ENCODE measurements at regions not wholly inside any gene's neighbourhood (a gene's known extent, or its start where the extent isn't known, plus 50 kb on each side); places are given as distances from the start of the nearest gene placed in this dataset.

DNA sequence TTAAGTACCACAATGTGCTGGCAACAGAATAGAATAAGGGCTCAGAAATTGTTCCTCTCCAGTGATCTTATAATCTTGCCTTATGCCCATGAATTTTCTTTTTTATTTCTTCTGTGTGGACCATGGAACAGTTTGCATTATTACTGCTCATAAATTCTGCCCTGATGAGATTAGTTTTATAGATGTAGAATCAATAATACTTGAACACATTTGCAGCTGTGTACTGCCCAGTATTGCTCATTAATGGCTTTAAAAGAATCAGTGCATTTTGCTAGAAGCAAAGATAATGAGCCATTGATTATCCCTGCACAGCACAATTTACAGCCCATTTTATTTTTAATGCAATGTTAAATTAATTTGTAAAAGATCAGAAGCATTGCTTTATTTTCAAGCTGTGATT, 172.3 kb upstream of the STXBP6 start:
- POLR2A ChIA-PET, result interaction anchor here (0.6 kb wide), 1 partner anchor 792 kb away, joined by 3 read pairs; the partner anchor contains the start of gene KHNYN
- TF ChIP-seq, protein P1, sequence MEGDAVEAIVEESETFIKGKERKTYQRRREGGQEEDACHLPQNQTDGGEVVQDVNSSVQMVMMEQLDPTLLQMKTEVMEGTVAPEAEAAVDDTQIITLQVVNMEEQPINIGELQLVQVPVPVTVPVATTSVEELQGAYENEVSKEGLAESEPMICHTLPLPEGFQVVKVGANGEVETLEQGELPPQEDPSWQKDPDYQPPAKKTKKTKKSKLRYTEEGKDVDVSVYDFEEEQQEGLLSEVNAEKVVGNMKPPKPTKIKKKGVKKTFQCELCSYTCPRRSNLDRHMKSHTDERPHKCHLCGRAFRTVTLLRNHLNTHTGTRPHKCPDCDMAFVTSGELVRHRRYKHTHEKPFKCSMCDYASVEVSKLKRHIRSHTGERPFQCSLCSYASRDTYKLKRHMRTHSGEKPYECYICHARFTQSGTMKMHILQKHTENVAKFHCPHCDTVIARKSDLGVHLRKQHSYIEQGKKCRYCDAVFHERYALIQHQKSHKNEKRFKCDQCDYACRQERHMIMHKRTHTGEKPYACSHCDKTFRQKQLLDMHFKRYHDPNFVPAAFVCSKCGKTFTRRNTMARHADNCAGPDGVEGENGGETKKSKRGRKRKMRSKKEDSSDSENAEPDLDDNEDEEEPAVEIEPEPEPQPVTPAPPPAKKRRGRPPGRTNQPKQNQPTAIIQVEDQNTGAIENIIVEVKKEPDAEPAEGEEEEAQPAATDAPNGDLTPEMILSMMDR (IDR thresholded peaks at IDR 0.05; ENCODE audit: insufficient read depth, low read depth, low read length), result no peak
- CTCF ChIA-PET, result no interaction called here

DNA sequence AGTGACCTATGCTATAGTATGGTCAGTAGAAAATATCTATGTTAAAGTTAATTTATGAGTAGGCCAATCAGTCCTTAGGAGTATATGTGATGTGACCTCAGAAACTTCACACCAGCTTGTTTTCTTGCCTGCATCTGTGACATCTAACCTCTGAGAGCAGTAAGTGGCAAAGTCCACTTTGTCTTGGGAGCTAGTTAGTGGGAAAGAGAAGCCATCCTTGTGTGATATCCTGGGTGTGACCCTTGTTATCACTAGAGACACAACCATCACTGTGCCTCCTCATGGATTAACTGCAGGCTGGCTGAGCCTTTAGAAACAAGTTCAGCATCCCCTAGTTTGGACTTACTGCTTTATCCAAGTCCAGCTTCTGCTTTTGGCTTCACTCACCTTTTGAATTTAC, 170.6 kb upstream of the STXBP6 start:
- Histone ChIP-seq H3K4me3 (ENCODE audit: low read depth, low read length) (no peak overlapping the region), H3K27me3 (ENCODE audit: control insufficient read depth, insufficient read depth, low read length) (no peaks in the 10 kb centered on the region), H3K36me3 (ENCODE audit: control insufficient read depth, insufficient read depth, low read length) (no peaks in the 10 kb centered on the region)
- CTCF ChIA-PET, result interaction anchor here (0.9 kb wide), 2 partner anchors 17 to 26 kb away, joined by 3 read pairs; no protein-coding TSS in a partner anchor
- POLR2A ChIA-PET, result no interaction called here
- TF ChIP-seq, protein P1 (IDR thresholded peaks at IDR 0.05; ENCODE audit: insufficient read depth, low read depth, low read length), result no peak
- no peak for DNase-seq (ENCODE audit: low read depth)

More for the DNA sequence above, 172.3 kb upstream of the STXBP6 start:
- DNase-seq (ENCODE audit: low read depth), result no peak
- Histone ChIP-seq H3K27me3 (ENCODE audit: control insufficient read depth, insufficient read depth, low read length) (no peaks in the 10 kb centered on the region), H3K36me3 (ENCODE audit: control insufficient read depth, insufficient read depth, low read length) (no peaks in the 10 kb centered on the region), H3K4me3 (ENCODE audit: low read depth, low read length) (no peak overlapping the region)

DNA sequence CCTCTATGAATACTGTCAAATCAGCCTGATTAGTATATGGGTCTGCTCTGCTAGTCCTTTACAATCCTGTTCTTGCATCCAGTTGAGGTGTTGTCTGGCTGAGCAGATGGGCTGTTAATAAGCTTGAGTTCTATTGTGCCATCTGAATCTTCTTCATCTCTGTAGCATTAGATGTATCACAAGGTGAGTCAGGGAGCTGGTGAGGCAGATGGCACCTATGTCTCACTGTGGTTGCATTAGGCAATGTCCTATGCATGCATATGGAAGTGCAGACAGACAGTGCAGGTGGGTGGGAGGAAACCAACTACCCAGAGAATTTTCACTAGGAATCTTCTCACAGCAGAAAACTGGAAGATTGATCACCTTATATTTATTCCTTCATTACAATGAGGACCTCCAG, 165.7 kb upstream of the STXBP6 start:
- ChIA-PET CTCF (no interaction called here), POLR2A (no interaction called here)
- no peak for DNase-seq (ENCODE audit: low read depth)
- Histone ChIP-seq H3K27me3 (ENCODE audit: control insufficient read depth, insufficient read depth, low read length) (no peaks in the 10 kb centered on the region), H3K36me3 (ENCODE audit: control insufficient read depth, insufficient read depth, low read length) (no peaks in the 10 kb centered on the region), H3K4me3 (ENCODE audit: low read depth, low read length) (no peak overlapping the region)
- TF ChIP-seq, protein P1 (IDR thresholded peaks at IDR 0.05; ENCODE audit: insufficient read depth, low read depth, low read length), result no peak

DNA sequence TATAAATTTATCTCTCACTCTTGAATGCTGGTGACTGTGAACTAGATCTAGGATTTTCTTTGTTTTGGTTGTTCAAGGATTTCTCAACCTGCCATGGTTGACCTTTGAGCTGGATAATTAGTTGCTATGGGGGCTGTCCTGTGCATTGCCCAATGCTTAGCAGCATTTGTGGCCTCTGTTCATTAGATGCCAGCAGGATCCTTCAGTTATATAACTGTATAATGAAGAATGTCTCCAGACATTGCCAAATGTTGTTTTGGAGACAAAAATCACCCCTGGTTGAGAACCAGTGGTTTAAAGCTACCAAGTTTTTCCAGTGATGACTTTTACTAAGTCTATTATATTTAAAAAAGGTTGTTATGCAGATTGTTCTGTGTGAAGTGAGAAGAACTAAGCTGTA, 147.9 kb upstream of the STXBP6 start:
- Histone ChIP-seq H3K36me3 (ENCODE audit: control insufficient read depth, insufficient read depth, low read length) (no peaks in the 10 kb centered on the region), H3K4me3 (ENCODE audit: low read depth, low read length) (no peak overlapping the region), H3K27me3 (ENCODE audit: control insufficient read depth, insufficient read depth, low read length) (no peaks in the 10 kb centered on the region)
- TF ChIP-seq, protein P1 (IDR thresholded peaks at IDR 0.05; ENCODE audit: insufficient read depth, low read depth, low read length), result no peak
- ChIA-PET CTCF (no interaction called here), POLR2A (no interaction called here)
- no peak for DNase-seq (ENCODE audit: low read depth)

DNA sequence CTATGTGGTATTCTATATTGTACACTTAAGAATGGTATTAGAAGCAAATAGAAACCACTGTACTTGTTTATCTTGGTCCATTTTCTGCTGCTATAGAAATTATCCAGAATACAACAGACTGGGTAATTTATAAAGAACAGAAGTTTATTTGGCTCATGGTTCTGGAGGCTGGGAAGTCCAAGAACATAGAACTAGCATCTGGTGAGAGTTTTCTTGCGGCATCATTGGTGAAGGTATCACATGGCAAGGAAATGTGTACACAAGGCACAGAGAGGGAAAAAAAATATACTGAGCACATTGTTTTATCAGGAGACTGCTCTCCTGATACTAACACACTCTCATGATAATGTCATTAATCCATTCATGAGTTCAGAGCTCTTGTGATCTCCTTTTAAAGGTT, 130.3 kb upstream of the STXBP6 start:
- TF ChIP-seq, protein P1 (IDR thresholded peaks at IDR 0.05; ENCODE audit: insufficient read depth, low read depth, low read length), result no peak
- Histone ChIP-seq H3K27me3 (ENCODE audit: control insufficient read depth, insufficient read depth, low read length) (no peaks in the 10 kb centered on the region), H3K36me3 (ENCODE audit: control insufficient read depth, insufficient read depth, low read length) (no peaks in the 10 kb centered on the region), H3K4me3 (ENCODE audit: low read depth, low read length) (no peak overlapping the region)
- ChIA-PET POLR2A (no interaction called here), CTCF (no interaction called here)
- DNase-seq (ENCODE audit: low read depth), result no peak
